Urothelium cell line (cell line): ENCODE measurements at regions not wholly inside any gene's neighbourhood (a gene's known extent, or its start where the extent isn't known, plus 50 kb on each side); places are given as distances from the start of the nearest gene placed in this dataset.

Experiments
- DNase-seq: peaks from one replicate; pipeline ENCODE4 v3.0.0; 2011; ENCODE audit warnings: low spot score, mixed read lengths
- FAIRE-seq: peaks from 2 replicates; lab custom pipeline; 2011; peaks lifted over from hg19 to GRCh38; lab: Jason Lieb, UNC

- DNase-seq (no peak), FAIRE-seq (no peak)
Measured at GRCh38 chr20:39111359-39112177, 149.4 kb downstream of the DHX35 start.

- no peak for DNase-seq
- no peak for FAIRE-seq
Measured at GRCh38 chr20:39110819-39111136, 148.6 kb downstream of the DHX35 start.

- FAIRE-seq (no peak), DNase-seq (no peak)
Measured at GRCh38 chr20:39109933-39110818, 148.0 kb downstream of the DHX35 start.

- DNase-seq (peak; percentile 61), FAIRE-seq (peak; percentile 17)
Measured at GRCh38 chr20:39108746-39109145, 146.6 kb downstream of the DHX35 start.

- DNase-seq = no peak
- no peak for FAIRE-seq
Measured at GRCh38 chr20:39107741-39108140, 145.6 kb downstream of the DHX35 start.

GRCh38 chr20:39106791-39107190 lies 144.6 kb downstream of the DHX35 start:
- FAIRE-seq (no peak), DNase-seq (no peak)

- DNase-seq (no peak), FAIRE-seq (no peak)
Measured at GRCh38 chr20:39105551-39105950, 143.4 kb downstream of the DHX35 start.

GRCh38 chr20:39103732-39104131 lies 141.6 kb downstream of the DHX35 start:
- DNase-seq = no peak
- no peak for FAIRE-seq

- peak; percentile 91 for FAIRE-seq
Measured at GRCh38 chr20:39103305-39103704, 141.2 kb downstream of the DHX35 start.

GRCh38 chr20:39101895-39102294 lies 139.8 kb downstream of the DHX35 start:
- no peak for FAIRE-seq

More at GRCh38 chr20:39103305-39103704, 141.2 kb downstream of the DHX35 start:
- DNase-seq = no peak

GRCh38 chr20:39100691-39101090 lies 138.5 kb downstream of the DHX35 start:
- DNase-seq (no peak), FAIRE-seq (no peak)

More at GRCh38 chr20:39101895-39102294, 139.8 kb downstream of the DHX35 start:
- DNase-seq = no peak

GRCh38 chr20:39097889-39098288 lies 135.7 kb downstream of the DHX35 start:
- DNase-seq = no peak

GRCh38 chr20:39095870-39096269 lies 133.7 kb downstream of the DHX35 start:
- DNase-seq (no peak), FAIRE-seq (no peak)

More at GRCh38 chr20:39097889-39098288, 135.7 kb downstream of the DHX35 start:
- no peak for FAIRE-seq

GRCh38 chr20:39094391-39094790 lies 132.2 kb downstream of the DHX35 start:
- no peak for FAIRE-seq

GRCh38 chr20:39092733-39093410 lies 130.7 kb downstream of the DHX35 start:
- no peak for DNase-seq
- no peak for FAIRE-seq

More at GRCh38 chr20:39094391-39094790, 132.2 kb downstream of the DHX35 start:
- no peak for DNase-seq

GRCh38 chr20:39090906-39091305 lies 128.8 kb downstream of the DHX35 start:
- DNase-seq = no peak
- no peak for FAIRE-seq

GRCh38 chr20:39089797-39090196 lies 127.7 kb downstream of the DHX35 start:
- FAIRE-seq = no peak
- no peak for DNase-seq
